Fibroblast of the aortic adventitia (primary cell): ENCODE measurements at regions not wholly inside any gene's neighbourhood (a gene's known extent, or its start where the extent isn't known, plus 50 kb on each side); places are given as distances from the start of the nearest gene placed in this dataset.

Experiments
- DNase-seq: peaks from one replicate; pipeline ENCODE4 v3.0.0-alpha.2; 2010; ENCODE audit warnings: low read depth
- H3K4me3 ChIP-seq: 2 replicates; pipeline ENCODE4 v1.5.1; 2011; ENCODE audit warnings: low read depth, mild to moderate bottlenecking, control low read depth, low read length, moderate library complexity
- TF ChIP-seq, protein P1 (sequence below): IDR thresholded peaks from 2 replicates; pipeline ENCODE4 v1.5.1; 2011; ENCODE audit warnings: mild to moderate bottlenecking, low read length, control low read depth, inconsistent platforms; ENCODE audit not compliant: insufficient read depth

- H3K4me3 ChIP-seq = no peak overlapping the region
- no peak for DNase-seq
- TF ChIP-seq, protein P1, sequence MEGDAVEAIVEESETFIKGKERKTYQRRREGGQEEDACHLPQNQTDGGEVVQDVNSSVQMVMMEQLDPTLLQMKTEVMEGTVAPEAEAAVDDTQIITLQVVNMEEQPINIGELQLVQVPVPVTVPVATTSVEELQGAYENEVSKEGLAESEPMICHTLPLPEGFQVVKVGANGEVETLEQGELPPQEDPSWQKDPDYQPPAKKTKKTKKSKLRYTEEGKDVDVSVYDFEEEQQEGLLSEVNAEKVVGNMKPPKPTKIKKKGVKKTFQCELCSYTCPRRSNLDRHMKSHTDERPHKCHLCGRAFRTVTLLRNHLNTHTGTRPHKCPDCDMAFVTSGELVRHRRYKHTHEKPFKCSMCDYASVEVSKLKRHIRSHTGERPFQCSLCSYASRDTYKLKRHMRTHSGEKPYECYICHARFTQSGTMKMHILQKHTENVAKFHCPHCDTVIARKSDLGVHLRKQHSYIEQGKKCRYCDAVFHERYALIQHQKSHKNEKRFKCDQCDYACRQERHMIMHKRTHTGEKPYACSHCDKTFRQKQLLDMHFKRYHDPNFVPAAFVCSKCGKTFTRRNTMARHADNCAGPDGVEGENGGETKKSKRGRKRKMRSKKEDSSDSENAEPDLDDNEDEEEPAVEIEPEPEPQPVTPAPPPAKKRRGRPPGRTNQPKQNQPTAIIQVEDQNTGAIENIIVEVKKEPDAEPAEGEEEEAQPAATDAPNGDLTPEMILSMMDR = no peak
Measured at GRCh38 chr7:22669692-22670421, 57.1 kb upstream of the IL6 start.

- DNase-seq = no peak
- H3K4me3 ChIP-seq = no peak overlapping the region
- TF ChIP-seq, protein P1 = no peak
Measured at GRCh38 chr7:22668971-22669401, 58.0 kb upstream of the IL6 start.

GRCh38 chr7:22667562-22668239 is 59.3 kb upstream of the IL6 start:
- TF ChIP-seq, protein P1 = no peak
- no peak overlapping the region for H3K4me3 ChIP-seq
- DNase-seq = peak; percentile 83

- DNase-seq = no peak
- TF ChIP-seq, protein P1 = no peak
- no peak overlapping the region for H3K4me3 ChIP-seq
Measured at GRCh38 chr7:22667187-22667561, 59.8 kb upstream of the IL6 start.

DNA sequence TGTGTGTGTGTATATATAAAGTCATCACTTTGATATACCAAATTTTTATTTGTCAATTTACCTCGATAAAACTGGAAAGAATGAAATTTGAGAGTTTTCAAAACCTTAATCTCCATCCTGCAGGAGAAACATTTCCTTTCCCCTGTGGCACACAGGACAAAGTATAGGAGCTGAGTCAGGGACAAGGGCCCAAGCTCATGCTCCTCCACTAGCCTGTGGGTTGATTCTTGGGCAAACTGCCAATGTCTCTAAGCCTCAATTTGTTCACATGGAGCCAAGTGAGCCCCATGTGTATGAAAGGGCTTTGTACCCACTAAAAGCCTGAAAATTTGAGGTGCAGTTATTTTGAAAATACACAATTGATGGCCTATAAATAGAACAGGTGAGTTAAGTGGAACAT is 60.3 kb upstream of the IL6 start:
- no peak overlapping the region for H3K4me3 ChIP-seq
- TF ChIP-seq, protein P1 = no peak
- no peak for DNase-seq

DNA sequence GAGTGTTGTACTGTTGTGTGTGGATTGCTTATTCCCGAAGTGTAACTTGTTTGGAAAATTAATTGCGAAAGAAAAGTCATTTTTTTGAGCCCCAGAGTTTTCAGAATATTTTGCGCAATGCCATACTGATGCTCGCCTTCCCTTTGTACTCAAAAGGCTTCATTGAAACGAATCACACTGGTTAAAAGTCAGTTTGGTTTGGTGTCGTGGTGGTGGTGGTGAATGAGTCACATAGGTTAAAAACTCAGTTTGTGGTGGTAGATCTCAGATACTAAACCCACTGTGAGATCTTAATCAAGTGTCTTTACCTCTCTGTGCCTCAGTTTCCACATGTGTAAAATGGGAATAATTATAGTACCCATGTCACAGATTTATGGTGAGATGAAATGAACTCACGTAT is 61.1 kb upstream of the IL6 start:
- no peak for DNase-seq
- H3K4me3 ChIP-seq = no peak overlapping the region

More for the DNA sequence above, 61.1 kb upstream of the IL6 start:
- TF ChIP-seq, protein P1 = no peak
